Sciatic nerve (tissue), 2 donors: ENCODE measurements at regions not wholly inside any gene's neighbourhood (a gene's known extent, or its start where the extent isn't known, plus 50 kb on each side); places are given as distances from the start of the nearest gene placed in this dataset.
"Not testable (repeated sequence)": the region's sequence is repeated elsewhere in the genome, so short reads cannot be mapped to it uniquely, and the experiment has no call there.

Source experiments
- ATAC-seq: fragments of 200-7000 bp; cut with Tn5 transposase; one replicate; pipeline ENCODE4 v1.9.1; 2020; ENCODE audit warnings: mild to moderate bottlenecking, moderate library complexity
- DNase-seq: peaks from one replicate; pipeline ENCODE4 v3.0.0-alpha.2; 2020; ENCODE audit warnings: low spot score
- intact Hi-C: fragments of 100-400 bp; cut with DNase I; formaldehyde crosslinking; loops from one replicate; pipeline ENCODE4 v1.14.2; 2022
- donor health status: DM: no; HTN: no; CAD: no.
- donor health status: DM: no; HTN: no; CAD: no.

GRCh38 chrX:1835056-1835455 is 220.2 kb downstream of the ASMT start:
- DNase-seq (no peak), ATAC-seq (no peak)
- intact Hi-C loops: no loop called here

- intact Hi-C loops: no loop called here
- no peak for DNase-seq
- no peak for ATAC-seq
Observed at GRCh38 chrX:1836683-1837082, 221.8 kb downstream of the ASMT start.

GRCh38 chrX:1841746-1842145 is 226.9 kb downstream of the ASMT start:
- DNase-seq: no peak
- intact Hi-C loops: no loop called here
- no peak for ATAC-seq

- not testable (repeated sequence) for DNase-seq, ATAC-seq
Observed at GRCh38 chrX:1847000-1847399, 232.1 kb downstream of the ASMT start.

GRCh38 chrX:1847790-1848189 is 232.9 kb downstream of the ASMT start:
- DNase-seq, intact Hi-C loops, ATAC-seq: not testable (repeated sequence)

More at GRCh38 chrX:1847000-1847399, 232.1 kb downstream of the ASMT start:
- intact Hi-C loops: not testable (repeated sequence)

- intact Hi-C loops: no loop called here
- peak; percentile 17 for DNase-seq
- no peak for ATAC-seq
Observed at GRCh38 chrX:1851527-1851926, 236.7 kb downstream of the ASMT start.

- no peak for ATAC-seq
- intact Hi-C loops: no loop called here
- DNase-seq: peak; percentile 0
Observed at GRCh38 chrX:1852082-1852481, 237.2 kb downstream of the ASMT start.

GRCh38 chrX:1853447-1853846 is 238.6 kb downstream of the ASMT start:
- DNase-seq (no peak), ATAC-seq (no peak)
- intact Hi-C loops: no loop called here

GRCh38 chrX:1853916-1854315 is 239.1 kb downstream of the ASMT start:
- no peak for DNase-seq
- intact Hi-C loops: no loop called here
- ATAC-seq: no peak

GRCh38 chrX:1854861-1855260 is 240.0 kb downstream of the ASMT start:
- DNase-seq, ATAC-seq, intact Hi-C loops: not testable (repeated sequence)

GRCh38 chrX:1859266-1859665 is 244.4 kb downstream of the ASMT start:
- intact Hi-C loops, ATAC-seq, DNase-seq: not testable (repeated sequence)

- ATAC-seq (no peak), DNase-seq (no peak)
- intact Hi-C loops: no loop called here
Observed at GRCh38 chrX:1860936-1861594, 246.2 kb downstream of the ASMT start.

- DNase-seq, ATAC-seq, intact Hi-C loops: not testable (repeated sequence)
Observed at GRCh38 chrX:1863995-1864394, 249.1 kb downstream of the ASMT start.

GRCh38 chrX:1870421-1870820 is 255.6 kb downstream of the ASMT start:
- intact Hi-C loops: no loop called here

GRCh38 chrX:1871887-1872286 is 257.0 kb downstream of the ASMT start:
- ATAC-seq: no peak
- intact Hi-C loops: no loop called here

More at GRCh38 chrX:1870421-1870820, 255.6 kb downstream of the ASMT start:
- no peak for DNase-seq
- no peak for ATAC-seq

GRCh38 chrX:1873671-1874070 is 258.8 kb downstream of the ASMT start:
- DNase-seq (no peak), ATAC-seq (no peak)
- intact Hi-C loops: no loop called here

More at GRCh38 chrX:1871887-1872286, 257.0 kb downstream of the ASMT start:
- no peak for DNase-seq

GRCh38 chrX:1874416-1874815 is 259.6 kb downstream of the ASMT start:
- intact Hi-C loops: no loop called here
- DNase-seq (no peak), ATAC-seq (no peak)

- intact Hi-C loops: no loop called here
- no peak for DNase-seq
- no peak for ATAC-seq
Observed at GRCh38 chrX:1874899-1875298, 260.0 kb downstream of the ASMT start.

GRCh38 chrX:1876041-1876440 is 261.2 kb downstream of the ASMT start:
- intact Hi-C loops: no loop called here
- DNase-seq (no peak), ATAC-seq (no peak)

GRCh38 chrX:1877780-1878179 is 262.9 kb downstream of the ASMT start:
- intact Hi-C loops: no loop called here
- ATAC-seq: no peak
- DNase-seq: no peak
